H1 (cell line): ENCODE measurements at regions not wholly inside any gene's neighbourhood (a gene's known extent, or its start where the extent isn't known, plus 50 kb on each side); places are given as distances from the start of the nearest gene placed in this dataset.

Source experiments
- CTCF ChIA-PET: fragments of 300-600 bp; sonication (Branson Sonifier 250); formaldehyde crosslinking; loops from one replicate; lab custom pipeline; 2021; ENCODE audit not compliant: partially characterized antibody; lab: Charles Lee
- POLR2A ChIA-PET: fragments of 300-600 bp; sonication (Branson Sonifier 250); formaldehyde crosslinking; loops from one replicate; lab custom pipeline; 2021; ENCODE audit warnings: inconsistent platforms; ENCODE audit not compliant: partially characterized antibody; lab: Charles Lee
- DNase-seq, 2 experiments: peaks; one replicate each; pipeline versions ENCODE4 v3.0.0 to v3.0.0-alpha.2; 2010 to 2022; ENCODE audit warnings: low spot score in 2 of 2, low read depth in 1 of 2, mixed read lengths in 1 of 2
- FAIRE-seq: peaks from 2 replicates; lab custom pipeline; 2011; peaks lifted over from hg19 to GRCh38; lab: Jason Lieb, UNC
- H2AFZ ChIP-seq: 2 replicates; pipeline ENCODE4 v1.8.1; 2012; ENCODE audit warnings: low read length, inconsistent platforms
- H2AK5ac ChIP-seq: 2 replicates; pipeline ENCODE4 v1.6.1; 2013; ENCODE audit warnings: low read depth, low read length
- H2BK120ac ChIP-seq: replicated peaks from 2 replicates; pipeline ENCODE3; 2013; ENCODE audit warnings: low read depth, low read length, inconsistent platforms
- H2BK12ac ChIP-seq: 2 replicates; pipeline ENCODE4 v1.6.1; 2013; ENCODE audit warnings: low read depth, low read length
- H2BK15ac ChIP-seq: 2 replicates; pipeline ENCODE4 v1.6.1; 2013; ENCODE audit warnings: low read length
- H2BK20ac ChIP-seq: 2 replicates; pipeline ENCODE4 v1.6.1; 2013; ENCODE audit warnings: low read length
- H2BK5ac ChIP-seq: 2 replicates; pipeline ENCODE4 v1.6.1; 2013; ENCODE audit warnings: low read depth, low read length
- H3K14ac ChIP-seq: 2 replicates; pipeline ENCODE4 v1.6.1; 2013; ENCODE audit warnings: inconsistent platforms; ENCODE audit not compliant: insufficient read length
- H3K18ac ChIP-seq: 2 replicates; pipeline ENCODE4 v1.6.1; 2013; ENCODE audit warnings: low read length; ENCODE audit errors: extremely low read depth
- H3K23ac ChIP-seq: 2 replicates; pipeline ENCODE4 v1.6.1; 2013; ENCODE audit warnings: inconsistent platforms; ENCODE audit not compliant: insufficient read length
- H3K23me2 ChIP-seq: 2 replicates; pipeline ENCODE4 v1.6.1; 2013; ENCODE audit warnings: low read depth, low read length
- H3K27ac ChIP-seq: 2 replicates; pipeline ENCODE4 v1.6.1; 2011; ENCODE audit warnings: low read depth, low read length, inconsistent platforms
- H3K27me3 ChIP-seq, 4 experiments: replicated peaks in 1 of 4; 1 replicate in 1 of 4; 2 replicates in 3 of 4; pipeline versions ENCODE4 v1.6.1 to v1.8.1; 2011 to 2013; ENCODE audit warnings: low read length in 3 of 4, mild to moderate bottlenecking in 3 of 4, inconsistent platforms in 2 of 4, mixed read lengths in 2 of 4, moderate library complexity in 1 of 4; ENCODE audit not compliant: control insufficient read depth in 3 of 4, insufficient read depth in 3 of 4; ENCODE audit errors: extremely low read depth in 1 of 4
- H3K36me3 ChIP-seq, 4 experiments: 2 replicates each; pipeline versions ENCODE4 v1.6.1 to v1.8.1; 2011 to 2013; ENCODE audit warnings: mild to moderate bottlenecking in 4 of 4, low read length in 3 of 4, moderate library complexity in 2 of 4, control low read depth in 1 of 4, inconsistent platforms in 1 of 4; ENCODE audit not compliant: insufficient read depth in 4 of 4, control insufficient read depth in 2 of 4
- H3K4ac ChIP-seq: replicated peaks from 2 replicates; pipeline ENCODE3; 2013; ENCODE audit warnings: low read length, low read depth, mixed read lengths, inconsistent platforms; ENCODE audit not compliant: insufficient read length
- H3K4me1 ChIP-seq, 4 experiments: replicated peaks in 1 of 4; 1 replicate in 1 of 4; 2 replicates in 3 of 4; pipeline versions ENCODE4 v1.6.1 to v1.8.1; 2011 to 2013; ENCODE audit warnings: low read length in 3 of 4, inconsistent platforms in 2 of 4, mixed read lengths in 1 of 4; ENCODE audit not compliant: insufficient read depth in 4 of 4, control insufficient read depth in 3 of 4
- H3K4me2 ChIP-seq, 2 experiments: 2 replicates each; pipeline versions ENCODE4 v1.6.1 to v1.8.1; 2011 to 2013; ENCODE audit warnings: low read depth in 2 of 2, low read length in 2 of 2, control low read depth in 1 of 2, inconsistent platforms in 1 of 2, mild to moderate bottlenecking in 1 of 2; ENCODE audit not compliant: insufficient read depth in 1 of 2
- H3K4me3 ChIP-seq, 4 experiments: fragments of 200-600, 300-600 bp in 1 of 4; sonication (generic), shearing (Covaris generic), sonication (Bioruptor Twin) in 1 of 4; 2 replicates each; pipeline versions ENCODE4 v1.5.1 to v1.8.1; 2011 to 2016; ENCODE audit warnings: low read length in 4 of 4, low read depth in 3 of 4, control low read depth in 2 of 4, inconsistent platforms in 2 of 4, mild to moderate bottlenecking in 2 of 4, mixed read lengths in 1 of 4, moderate library complexity in 1 of 4; ENCODE audit not compliant: insufficient read depth in 2 of 4; ENCODE audit errors: extremely low read depth in 1 of 4
- H3K56ac ChIP-seq: replicated peaks from 2 replicates; pipeline ENCODE3; 2013; ENCODE audit warnings: low read depth, mild to moderate bottlenecking, mixed read lengths, low read length, inconsistent platforms; ENCODE audit not compliant: insufficient read length
- H3K79me1 ChIP-seq: 2 replicates; pipeline ENCODE4 v1.6.1; 2013; ENCODE audit warnings: low read depth, low read length, control low read depth
- H3K79me2 ChIP-seq, 2 experiments: 2 replicates each; pipeline versions ENCODE4 v1.6.1 to v1.8.1; 2012 to 2013; ENCODE audit warnings: low read length in 2 of 2, mild to moderate bottlenecking in 2 of 2, inconsistent platforms in 1 of 2; ENCODE audit not compliant: insufficient read depth in 2 of 2, control insufficient read depth in 1 of 2
- H3K9ac ChIP-seq, 4 experiments: replicated peaks in 1 of 4; 1 replicate in 1 of 4; 2 replicates in 3 of 4; pipeline versions ENCODE4 v1.6.1 to v1.8.1; 2011 to 2013; ENCODE audit warnings: low read depth in 3 of 4, low read length in 3 of 4, control low read depth in 2 of 4, mild to moderate bottlenecking in 2 of 4, moderate library complexity in 2 of 4, inconsistent platforms in 1 of 4; ENCODE audit errors: extremely low read depth in 1 of 4
- H3K9me3 ChIP-seq, 2 experiments: 2 replicates each; pipeline versions ENCODE4 v1.6.1 to v1.8.1; 2012 to 2013; ENCODE audit warnings: mild to moderate bottlenecking in 2 of 2, moderate library complexity in 2 of 2, control low read depth in 1 of 2, inconsistent platforms in 1 of 2, low read depth in 1 of 2, low read length in 1 of 2, mixed read lengths in 1 of 2; ENCODE audit not compliant: insufficient read depth in 2 of 2
- H4K20me1 ChIP-seq, 2 experiments: replicated peaks in 1 of 2; 2 replicates each; pipeline versions ENCODE3 to v1.8.1; 2011 to 2013; ENCODE audit warnings: inconsistent platforms in 2 of 2, low read length in 2 of 2, mild to moderate bottlenecking in 1 of 2; ENCODE audit not compliant: insufficient read depth in 2 of 2, control insufficient read depth in 1 of 2
- H4K5ac ChIP-seq: 2 replicates; pipeline ENCODE4 v1.6.1; 2013; ENCODE audit warnings: low read length, low read depth, mixed read lengths, inconsistent platforms; ENCODE audit not compliant: insufficient read length
- H4K8ac ChIP-seq: 2 replicates; pipeline ENCODE4 v1.8.0; 2013; ENCODE audit warnings: mild to moderate bottlenecking, moderate library complexity, low read length, inconsistent platforms; ENCODE audit not compliant: insufficient read depth; ENCODE audit errors: extremely low read depth
- H4K91ac ChIP-seq: replicated peaks from 2 replicates; pipeline ENCODE3; 2013; ENCODE audit warnings: low read length, mixed read lengths, inconsistent platforms; ENCODE audit not compliant: insufficient read length
- BACH1 ChIP-seq: IDR thresholded peaks from 2 replicates; pipeline ENCODE4 v1.6.1; 2012; ENCODE audit warnings: low read length, improper control_type of control experiment
- KDM4A ChIP-seq: IDR thresholded peaks from one replicate; pipeline ENCODE4 v1.7.1; 2012; ENCODE audit warnings: low read depth, mild to moderate bottlenecking, moderate library complexity, low read length, inconsistent platforms; ENCODE audit not compliant: severe bottlenecking
- NANOG ChIP-seq: IDR thresholded peaks from 2 replicates; pipeline ENCODE4 v1.6.1; 2011; ENCODE audit warnings: low read length, low read depth, mild to moderate bottlenecking, inconsistent platforms; ENCODE audit not compliant: insufficient read depth, poor library complexity, severe bottlenecking
- RXRA ChIP-seq: IDR thresholded peaks from 2 replicates; pipeline ENCODE4 v1.6.1; 2011; ENCODE audit warnings: low read depth, mild to moderate bottlenecking, low read length, moderate library complexity; ENCODE audit not compliant: insufficient read depth
- TEAD4 ChIP-seq: IDR thresholded peaks from 2 replicates; pipeline ENCODE4 v1.6.1; 2012; ENCODE audit warnings: low read depth, low read length, inconsistent platforms, mixed read lengths
- WGBS, 2 experiments: shearing (Covaris generic) in 1 of 2; methylation state at CpG; one replicate each; pipeline versions ENCODE4 v1.1.6 to v1.1.7; 2013 to 2015; ENCODE audit warnings: low lambda C conversion rate in 2 of 2, mixed read lengths in 2 of 2, inconsistent platforms in 1 of 2, low coverage in 1 of 2, missing lambda C conversion rate in 1 of 2; ENCODE audit not compliant: insufficient replicate concordance in 2 of 2, insufficient coverage in 1 of 2, insufficient read length in 1 of 2; ENCODE audit errors: extremely low coverage in 1 of 2, missing lambda C conversion rate in 1 of 2; 5-methylcytosine and 5-hydroxymethylcytosine counted together
- TF ChIP-seq, protein P1 (sequence below): IDR thresholded peaks from 2 replicates; pipeline ENCODE4 v1.6.1; 2012; ENCODE audit warnings: inconsistent platforms
- TF ChIP-seq, protein P2 (sequence below): IDR thresholded peaks from 2 replicates; pipeline ENCODE4 v1.6.1; 2011; ENCODE audit warnings: low read length, improper control_type of control experiment

DNA sequence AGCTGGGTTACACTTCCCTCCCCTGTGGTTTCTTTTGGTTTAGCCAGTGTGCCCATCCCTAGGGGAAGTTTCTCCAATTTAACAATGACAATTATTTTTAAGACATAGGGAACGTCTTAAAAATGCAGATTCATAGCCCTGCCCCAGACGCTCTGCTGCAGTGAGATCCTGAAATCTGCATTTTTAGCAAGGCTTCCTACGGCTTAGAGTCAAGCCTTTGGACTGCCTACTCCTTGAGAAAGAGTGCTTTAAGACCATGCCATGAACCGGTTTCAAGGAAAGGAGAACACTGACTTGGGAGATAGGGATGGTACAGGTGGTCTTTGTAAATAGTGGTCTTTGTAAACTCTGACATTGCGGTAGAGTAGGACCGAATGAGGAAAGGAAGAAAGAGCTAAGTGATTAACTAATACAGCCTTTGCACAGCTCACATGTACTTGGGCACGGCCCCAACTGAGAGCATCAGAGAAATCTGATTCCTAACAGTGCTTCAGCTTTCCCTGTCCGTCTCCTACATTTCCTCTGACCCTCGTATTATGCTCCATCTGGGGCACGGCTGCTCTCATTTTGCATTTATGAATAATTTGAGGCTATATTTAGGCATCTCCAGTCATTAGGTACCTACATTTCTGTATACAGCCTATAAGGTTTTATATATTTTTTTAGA, 217.6 kb upstream of the TANK start:
- CTCF ChIA-PET = interaction anchor here (1.0 to 1.7 kb wide), 5 partner anchors 10 to 428 kb away, joined by 3 to 6 read pairs (median 4); no protein-coding TSS in a partner anchor

More for the DNA sequence above, 217.6 kb upstream of the TANK start:
- Histone ChIP-seq H2BK15ac (no peak overlapping the region), H3K4ac (no peak overlapping the region), H3K23me2 (no peaks in the 10 kb centered on the region), H3K36me3 (no peaks in the 10 kb centered on the region), H3K9me3 (no peaks in the 10 kb centered on the region), H4K20me1 (no peaks in the 10 kb centered on the region), H4K91ac (no peak overlapping the region), H2AK5ac (no peak overlapping the region), H3K79me2 (no peaks in the 10 kb centered on the region), H3K56ac (no peak overlapping the region), H3K79me1 (no peaks in the 10 kb centered on the region), H3K18ac (peak overlapping the region; percentile 63), H2BK120ac (peak overlapping the region; percentile 45), H3K27ac (no peak overlapping the region), H3K4me2 (peak overlapping the region; percentile 14 to 36; a peak in 2 of 4 replicates), H3K23ac (no peak overlapping the region), H3K4me1 (peaks cover 4 to 8% (median 6%) of the 10 kb centered on the region in 4 experiments; a peak in 6 of 7 replicates), H4K5ac (no peak overlapping the region), H2BK5ac (0 out of 2 replicates have a peak overlapping the region, but pooled peaks have one; percentile 8), H3K9ac (no peak overlapping the region), H4K8ac (no peak overlapping the region), H2AFZ (peak overlapping the region; percentile 98), H3K27me3 (no peaks in the 10 kb centered on the region), H3K14ac (no peak overlapping the region), H2BK12ac (no peak overlapping the region), H3K4me3 (peak overlapping the region in 1 of 4 experiments; percentile 18; a peak in 1 of 8 replicates), H2BK20ac (0 out of 2 replicates have a peak overlapping the region, but pooled peaks have one; percentile 23)
- POLR2A ChIA-PET = interaction anchor here (0.8 kb wide), 1 partner anchor 36 kb away, joined by 3 read pairs; no protein-coding TSS in a partner anchor
- 50% methylated on average over 10 of the region's 10 CpGs; no CpG with 5 or more reads in 1 of the 2 experiments for WGBS, 2 experiments
- FAIRE-seq (peak; percentile 45), DNase-seq (no peak)
- TF ChIP-seq BACH1 (no peak), RXRA (no peak), TEAD4 (no peak), KDM4A (no peak), NANOG (no peak)
- TF ChIP-seq, protein P1, sequence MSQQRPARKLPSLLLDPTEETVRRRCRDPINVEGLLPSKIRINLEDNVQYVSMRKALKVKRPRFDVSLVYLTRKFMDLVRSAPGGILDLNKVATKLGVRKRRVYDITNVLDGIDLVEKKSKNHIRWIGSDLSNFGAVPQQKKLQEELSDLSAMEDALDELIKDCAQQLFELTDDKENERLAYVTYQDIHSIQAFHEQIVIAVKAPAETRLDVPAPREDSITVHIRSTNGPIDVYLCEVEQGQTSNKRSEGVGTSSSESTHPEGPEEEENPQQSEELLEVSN = no peak
- TF ChIP-seq, protein P2, sequence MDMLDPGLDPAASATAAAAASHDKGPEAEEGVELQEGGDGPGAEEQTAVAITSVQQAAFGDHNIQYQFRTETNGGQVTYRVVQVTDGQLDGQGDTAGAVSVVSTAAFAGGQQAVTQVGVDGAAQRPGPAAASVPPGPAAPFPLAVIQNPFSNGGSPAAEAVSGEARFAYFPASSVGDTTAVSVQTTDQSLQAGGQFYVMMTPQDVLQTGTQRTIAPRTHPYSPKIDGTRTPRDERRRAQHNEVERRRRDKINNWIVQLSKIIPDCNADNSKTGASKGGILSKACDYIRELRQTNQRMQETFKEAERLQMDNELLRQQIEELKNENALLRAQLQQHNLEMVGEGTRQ = no peak
